ENCODE measurements at regions not wholly inside any gene's neighbourhood (a gene's known extent, or its start where the extent isn't known, plus 50 kb on each side); places are given as distances from the start of the nearest gene placed in this dataset.
A peak's percentile ranks its signal among the peaks of the same experiment; 100 is the strongest.

DNA sequence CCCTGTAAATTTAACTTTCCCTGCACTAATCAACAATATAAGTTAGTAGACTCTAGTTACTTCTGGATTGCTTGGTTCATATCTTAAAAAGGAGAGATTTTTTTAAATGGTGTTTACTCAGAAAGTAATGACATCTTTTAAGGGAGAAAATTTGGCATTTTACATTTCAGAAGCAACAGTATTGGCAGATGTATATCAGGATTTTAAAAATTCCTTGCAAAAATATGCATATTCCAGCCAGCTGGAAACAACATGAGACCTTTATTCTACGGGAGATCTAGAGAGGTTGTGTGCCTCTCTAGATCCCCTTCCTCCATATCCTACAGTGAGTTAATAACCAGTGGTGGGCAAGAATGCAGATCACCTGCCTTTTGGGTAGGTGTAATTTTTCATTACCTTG lies 848.2 kb downstream of the USP25 start:
- DNase-seq, result no peak
- no peaks in the 10 kb centered on the region for H3K36me3 ChIP-seq (ENCODE audit: control insufficient read depth in 2 of 3, insufficient read depth in 3 of 3, low read length in 3 of 3)
- intact Hi-C loops (cut with DNase I), result no loop called here
- H3K4me3 ChIP-seq (ENCODE audit: low read length in 3 of 3), result no peak overlapping the region
- H3K4me1 ChIP-seq (ENCODE audit: control insufficient read depth in 2 of 3, insufficient read depth in 2 of 3, low read depth in 1 of 3, low read length in 3 of 3), result peaks cover 2 to 19% (median 7%) of the 10 kb centered on the region in 3 donors
- TF ChIP-seq, protein P1, sequence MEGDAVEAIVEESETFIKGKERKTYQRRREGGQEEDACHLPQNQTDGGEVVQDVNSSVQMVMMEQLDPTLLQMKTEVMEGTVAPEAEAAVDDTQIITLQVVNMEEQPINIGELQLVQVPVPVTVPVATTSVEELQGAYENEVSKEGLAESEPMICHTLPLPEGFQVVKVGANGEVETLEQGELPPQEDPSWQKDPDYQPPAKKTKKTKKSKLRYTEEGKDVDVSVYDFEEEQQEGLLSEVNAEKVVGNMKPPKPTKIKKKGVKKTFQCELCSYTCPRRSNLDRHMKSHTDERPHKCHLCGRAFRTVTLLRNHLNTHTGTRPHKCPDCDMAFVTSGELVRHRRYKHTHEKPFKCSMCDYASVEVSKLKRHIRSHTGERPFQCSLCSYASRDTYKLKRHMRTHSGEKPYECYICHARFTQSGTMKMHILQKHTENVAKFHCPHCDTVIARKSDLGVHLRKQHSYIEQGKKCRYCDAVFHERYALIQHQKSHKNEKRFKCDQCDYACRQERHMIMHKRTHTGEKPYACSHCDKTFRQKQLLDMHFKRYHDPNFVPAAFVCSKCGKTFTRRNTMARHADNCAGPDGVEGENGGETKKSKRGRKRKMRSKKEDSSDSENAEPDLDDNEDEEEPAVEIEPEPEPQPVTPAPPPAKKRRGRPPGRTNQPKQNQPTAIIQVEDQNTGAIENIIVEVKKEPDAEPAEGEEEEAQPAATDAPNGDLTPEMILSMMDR (IDR thresholded peaks at IDR 0.05; ENCODE audit: borderline replicate concordance, extremely low read depth, insufficient read depth), result no peak
- FAIRE-seq, result no peak
- no peak overlapping the region for H3K9ac ChIP-seq (ENCODE audit: low read length in 3 of 3)
- H3K9me3 ChIP-seq (ENCODE audit: control insufficient read depth in 2 of 3, insufficient read depth in 1 of 3, low read length in 3 of 3), result no peaks in the 10 kb centered on the region
- H3K27ac ChIP-seq (ENCODE audit: low read depth in 2 of 2, low read length in 2 of 2), result no peak overlapping the region
- H3K27me3 ChIP-seq (ENCODE audit: control insufficient read depth, insufficient read depth, low read length), result no peaks in the 10 kb centered on the region

DNA sequence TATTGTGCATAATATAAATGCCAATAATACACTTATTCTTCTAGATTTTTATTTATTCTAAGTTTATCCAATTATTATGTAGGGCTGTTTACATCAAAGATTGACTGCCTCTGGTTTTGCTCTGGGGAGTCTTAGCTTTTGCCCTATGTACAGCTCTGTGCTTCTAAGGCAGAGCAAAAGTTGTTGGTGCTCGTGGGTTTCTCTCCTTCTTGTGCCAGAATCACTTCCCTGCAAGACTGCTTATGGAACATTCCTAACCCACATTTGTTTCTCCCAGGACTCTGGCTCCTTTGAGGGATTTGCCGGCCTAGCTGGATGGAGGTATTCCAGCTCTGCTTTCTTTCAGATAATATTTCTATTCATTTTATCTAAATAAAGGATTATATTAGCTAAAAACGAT lies 849.1 kb downstream of the USP25 start:
- H3K4me3 ChIP-seq (ENCODE audit: low read length in 3 of 3), result no peak overlapping the region
- H3K4me1 ChIP-seq (ENCODE audit: control insufficient read depth in 2 of 3, insufficient read depth in 2 of 3, low read depth in 1 of 3, low read length in 3 of 3), result peaks cover 2 to 19% (median 7%) of the 10 kb centered on the region in 3 donors
- no peak for DNase-seq
- H3K27me3 ChIP-seq (ENCODE audit: control insufficient read depth, insufficient read depth, low read length), result no peaks in the 10 kb centered on the region
- H3K36me3 ChIP-seq (ENCODE audit: control insufficient read depth in 2 of 3, insufficient read depth in 3 of 3, low read length in 3 of 3), result no peaks in the 10 kb centered on the region
- no peaks in the 10 kb centered on the region for H3K9me3 ChIP-seq (ENCODE audit: control insufficient read depth in 2 of 3, insufficient read depth in 1 of 3, low read length in 3 of 3)
- H3K27ac ChIP-seq (ENCODE audit: low read depth in 2 of 2, low read length in 2 of 2), result no peak overlapping the region
- TF ChIP-seq, protein P1 (IDR thresholded peaks at IDR 0.05; ENCODE audit: borderline replicate concordance, extremely low read depth, insufficient read depth), result no peak
- no peak overlapping the region for H3K9ac ChIP-seq (ENCODE audit: low read length in 3 of 3)
- no peak for FAIRE-seq
- intact Hi-C loops (cut with DNase I), result no loop called here

DNA sequence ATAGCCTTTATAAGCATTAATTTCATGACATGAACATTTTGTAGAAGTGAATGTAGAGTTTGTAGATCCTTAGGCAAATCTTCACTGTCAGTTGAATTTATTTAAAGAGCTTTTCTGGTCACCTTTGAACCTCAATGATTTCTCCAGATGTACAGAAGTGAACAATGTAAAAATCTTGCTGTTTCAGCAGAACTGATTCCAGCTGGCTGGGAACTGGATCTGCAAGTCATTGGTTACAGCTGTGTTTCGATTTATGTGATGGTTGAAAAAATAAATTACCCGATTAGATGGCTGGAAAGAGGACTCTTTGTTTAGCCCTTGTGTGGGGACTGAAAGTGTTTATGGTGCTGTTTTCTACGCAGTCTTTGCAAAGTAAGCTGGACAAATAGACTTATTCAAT lies 849.8 kb downstream of the USP25 start:
- Histone ChIP-seq H3K27ac (ENCODE audit: low read depth in 2 of 2, low read length in 2 of 2) (no peak overlapping the region), H3K27me3 (ENCODE audit: control insufficient read depth, insufficient read depth, low read length) (no peaks in the 10 kb centered on the region), H3K4me1 (ENCODE audit: control insufficient read depth in 2 of 3, insufficient read depth in 2 of 3, low read depth in 1 of 3, low read length in 3 of 3) (peaks cover 2 to 19% (median 7%) of the 10 kb centered on the region in 3 donors), H3K9ac (ENCODE audit: low read length in 3 of 3) (peak overlapping the region in 1 of 3 donors; percentile 2), H3K9me3 (ENCODE audit: control insufficient read depth in 2 of 3, insufficient read depth in 1 of 3, low read length in 3 of 3) (no peaks in the 10 kb centered on the region), H3K4me3 (ENCODE audit: low read length in 3 of 3) (peak overlapping the region; percentile 7 to 22 (median 14)), H3K36me3 (ENCODE audit: control insufficient read depth in 2 of 3, insufficient read depth in 3 of 3, low read length in 3 of 3) (no peaks in the 10 kb centered on the region)
- FAIRE-seq, result no peak
- DNase-seq, result peak in 3 of 5 donors; percentile 40 to 91 (median 78)
- intact Hi-C loops (cut with DNase I), result no loop called here
- TF ChIP-seq, protein P1 (IDR thresholded peaks at IDR 0.05; ENCODE audit: borderline replicate concordance, extremely low read depth, insufficient read depth), result no peak

DNA sequence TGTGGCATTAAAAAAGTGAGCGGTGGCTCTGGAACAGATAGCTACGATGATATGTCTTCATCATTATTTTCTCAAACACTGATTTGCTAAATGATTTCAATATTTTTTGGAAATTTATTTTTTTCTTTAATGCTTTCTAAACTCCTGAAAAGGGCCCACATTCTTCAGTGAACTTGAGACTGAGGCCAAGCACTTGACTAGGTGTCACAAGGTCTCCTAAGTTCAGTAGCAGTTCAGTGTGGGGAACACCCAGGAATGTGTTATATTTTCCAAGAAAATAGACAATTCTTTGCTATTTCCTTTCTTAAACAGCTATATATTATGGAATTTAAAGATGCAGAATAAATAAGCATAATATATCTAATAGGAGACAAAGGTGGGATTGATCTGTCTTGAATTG lies 850.9 kb downstream of the USP25 start:
- Histone ChIP-seq H3K27ac (ENCODE audit: low read depth in 2 of 2, low read length in 2 of 2) (no peak overlapping the region), H3K9ac (ENCODE audit: low read length in 3 of 3) (peak overlapping the region in 1 of 3 donors; percentile 27), H3K4me3 (ENCODE audit: low read length in 3 of 3) (no peak overlapping the region), H3K4me1 (ENCODE audit: control insufficient read depth in 2 of 3, insufficient read depth in 2 of 3, low read depth in 1 of 3, low read length in 3 of 3) (peaks cover 2 to 19% (median 7%) of the 10 kb centered on the region in 3 donors), H3K9me3 (ENCODE audit: control insufficient read depth in 2 of 3, insufficient read depth in 1 of 3, low read length in 3 of 3) (no peaks in the 10 kb centered on the region), H3K36me3 (ENCODE audit: control insufficient read depth in 2 of 3, insufficient read depth in 3 of 3, low read length in 3 of 3) (no peaks in the 10 kb centered on the region), H3K27me3 (ENCODE audit: control insufficient read depth, insufficient read depth, low read length) (no peaks in the 10 kb centered on the region)
- intact Hi-C loops (cut with DNase I), result no loop called here
- FAIRE-seq, result no peak
- no peak for DNase-seq
- TF ChIP-seq, protein P1 (IDR thresholded peaks at IDR 0.05; ENCODE audit: borderline replicate concordance, extremely low read depth, insufficient read depth), result no peak
